Jurkat, Clone E6-1 (cell line): ENCODE measurements at regions not wholly inside any gene's neighbourhood (a gene's known extent, or its start where the extent isn't known, plus 50 kb on each side); places are given as distances from the start of the nearest gene placed in this dataset.
"Not testable (repeated sequence)": the region's sequence is repeated elsewhere in the genome, so short reads cannot be mapped to it uniquely, and the experiment has no call there.

Experiments
- DNase-seq: peaks from one replicate; pipeline ENCODE4 v3.0.0-alpha.2; 2011; ENCODE audit warnings: low read depth, low spot score
- H3K4me3 ChIP-seq: 2 replicates; pipeline ENCODE4 v1.5.1; 2011; ENCODE audit warnings: mild to moderate bottlenecking, low read length, control low read depth, moderate library complexity

DNA sequence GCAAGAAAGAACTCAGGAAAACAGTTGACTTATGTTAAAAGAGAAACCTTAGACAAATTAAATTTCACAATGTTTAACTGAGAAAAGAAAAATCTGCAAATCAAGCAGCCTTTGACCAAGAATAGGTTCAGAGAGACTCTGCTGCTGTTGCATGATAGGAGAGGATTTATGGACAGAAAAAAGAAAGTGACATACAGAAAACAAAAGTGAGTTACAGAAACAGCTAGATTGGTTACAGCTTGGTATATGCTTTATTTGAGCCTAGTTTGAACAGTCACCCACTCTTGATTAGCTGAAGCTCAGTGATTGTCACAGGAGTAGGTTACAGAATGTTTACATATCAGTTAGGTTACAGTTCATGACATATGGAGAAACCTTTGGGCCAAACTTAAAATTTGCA, 258.2 kb upstream of the SPOPL start:
- DNase-seq, result no peak
- H3K4me3 ChIP-seq, result no peak overlapping the region

DNA sequence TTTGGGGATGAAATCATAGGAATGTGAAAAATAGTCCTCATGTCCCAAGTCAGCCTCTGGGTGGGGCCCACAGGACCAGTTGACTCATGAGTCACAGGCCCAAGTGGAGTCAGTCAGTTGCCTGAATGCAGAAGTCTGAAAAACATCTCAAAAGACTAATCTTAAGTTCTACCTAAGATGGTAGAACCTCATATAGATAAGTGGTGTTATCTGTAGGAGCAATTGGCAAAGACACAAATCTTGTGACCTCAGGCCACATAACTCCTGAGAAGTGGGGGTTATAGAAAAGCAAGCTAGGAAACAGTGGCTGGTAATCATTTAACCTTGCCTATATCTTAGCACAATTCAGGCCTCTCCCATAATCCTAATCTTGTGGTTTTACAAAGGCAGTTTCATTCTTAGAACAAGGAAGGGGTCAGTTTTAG, 257.1 kb upstream of the SPOPL start:
- no peak overlapping the region for H3K4me3 ChIP-seq
- DNase-seq, result no peak

GRCh38 chr2:138245310-138245709, 256.3 kb upstream of the SPOPL start:
- no peak overlapping the region for H3K4me3 ChIP-seq
- no peak for DNase-seq

GRCh38 chr2:138247302-138247701, 254.3 kb upstream of the SPOPL start:
- no peak for DNase-seq
- H3K4me3 ChIP-seq, result no peak overlapping the region

DNA sequence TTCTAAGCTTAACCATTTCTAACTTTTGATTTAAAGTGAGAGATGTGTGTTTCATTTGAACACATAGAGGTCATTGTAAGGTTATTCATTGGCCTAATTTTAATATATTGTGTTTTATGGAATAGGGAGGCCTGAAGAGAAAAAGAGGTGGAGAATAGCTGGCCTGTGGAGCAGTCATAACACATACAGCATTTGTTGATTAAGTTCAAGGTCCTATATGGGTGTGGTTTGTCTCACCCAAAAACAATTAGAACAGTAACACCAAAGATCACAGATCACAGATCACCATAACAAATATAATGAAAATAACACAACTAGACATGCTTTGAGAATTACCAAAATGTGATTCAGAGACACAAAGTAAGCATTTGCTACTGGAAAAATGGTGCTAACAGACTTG, 252.4 kb upstream of the SPOPL start:
- no peak overlapping the region for H3K4me3 ChIP-seq
- no peak for DNase-seq

DNA sequence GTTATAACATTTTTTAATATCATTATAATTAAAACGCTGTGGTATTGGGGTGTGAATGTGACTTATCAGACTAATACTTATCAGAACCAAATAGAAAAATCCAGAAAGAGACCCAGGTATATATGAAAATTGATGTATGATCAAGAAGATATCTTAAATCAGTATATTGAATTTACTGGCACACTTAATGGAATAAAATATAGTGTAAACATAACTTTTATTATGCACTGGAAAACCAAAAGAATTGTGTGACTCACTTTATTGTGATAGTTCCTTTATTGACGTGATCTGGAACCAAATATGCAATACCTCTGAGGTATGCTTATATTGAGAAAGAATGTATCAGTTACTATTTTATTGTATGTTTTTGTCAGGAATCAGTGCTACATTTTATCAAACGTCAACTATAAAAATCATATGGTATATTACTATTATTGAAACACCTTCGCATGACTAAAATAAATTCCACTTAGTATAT, 250.7 kb upstream of the SPOPL start:
- H3K4me3 ChIP-seq, DNase-seq: not testable (repeated sequence)

- no peak for DNase-seq
- H3K4me3 ChIP-seq, result no peak overlapping the region
These were observed 249.0 kb upstream of the SPOPL start for GRCh38 chr2:138252587-138252986.

GRCh38 chr2:138255670-138256069, 245.9 kb upstream of the SPOPL start:
- DNase-seq, result no peak
- no peak overlapping the region for H3K4me3 ChIP-seq

- no peak for DNase-seq
- H3K4me3 ChIP-seq, result no peak overlapping the region
These were observed 234.2 kb upstream of the SPOPL start for GRCh38 chr2:138267161-138267901.

- DNase-seq, result no peak
These were observed 233.7 kb upstream of the SPOPL start for GRCh38 chr2:138267902-138268254.

DNA sequence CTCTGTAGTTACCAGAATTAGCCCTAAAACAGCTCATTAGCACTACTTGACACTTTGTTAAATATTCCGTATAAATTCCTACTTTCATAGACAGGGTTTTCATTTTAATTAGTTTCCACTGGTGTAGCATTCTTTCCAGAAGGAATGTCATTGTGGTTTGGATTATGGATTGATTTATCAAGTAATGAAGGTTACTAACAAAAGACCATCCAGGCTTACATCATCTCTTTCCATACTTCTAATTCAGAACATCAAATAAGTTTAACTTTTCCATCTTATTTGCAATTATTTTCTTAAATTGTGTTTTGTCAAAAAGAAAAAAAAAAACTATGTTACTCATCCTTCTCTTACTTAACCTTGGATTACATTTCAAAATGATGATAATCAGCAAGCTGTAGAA, 231.8 kb upstream of the SPOPL start:
- no peak for DNase-seq
- no peak overlapping the region for H3K4me3 ChIP-seq

More at GRCh38 chr2:138267902-138268254, 233.7 kb upstream of the SPOPL start:
- H3K4me3 ChIP-seq, result no peak overlapping the region

GRCh38 chr2:138271467-138271866, 230.1 kb upstream of the SPOPL start:
- H3K4me3 ChIP-seq, result no peak overlapping the region
- DNase-seq, result no peak

- no peak overlapping the region for H3K4me3 ChIP-seq
- no peak for DNase-seq
These were observed 228.9 kb upstream of the SPOPL start for GRCh38 chr2:138272524-138273195.

- not testable (repeated sequence) for DNase-seq, H3K4me3 ChIP-seq
These were observed 228.3 kb upstream of the SPOPL start for GRCh38 chr2:138273280-138273679.

GRCh38 chr2:138274421-138275291, 226.9 kb upstream of the SPOPL start:
- no peak overlapping the region for H3K4me3 ChIP-seq
- no peak for DNase-seq

DNA sequence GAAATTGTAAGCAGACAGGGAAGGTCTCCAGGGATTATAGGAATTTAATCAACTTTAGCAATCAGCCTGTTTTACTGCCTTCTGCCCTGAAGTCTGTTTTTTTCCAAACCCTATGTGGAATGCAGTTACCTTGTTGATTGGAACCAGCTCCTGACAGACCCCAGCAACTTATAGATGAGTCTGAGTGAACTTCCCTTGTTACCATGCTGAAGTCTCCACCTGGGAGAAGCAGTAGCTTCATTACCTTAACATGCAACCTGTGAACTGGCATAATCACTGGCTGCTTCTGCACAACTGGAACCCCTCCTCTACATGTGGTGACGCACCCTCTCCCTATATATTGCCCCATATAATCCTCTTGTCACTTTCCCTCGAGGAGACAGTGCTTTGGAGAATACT, 226.3 kb upstream of the SPOPL start:
- H3K4me3 ChIP-seq, result no peak overlapping the region
- DNase-seq, result no peak

DNA sequence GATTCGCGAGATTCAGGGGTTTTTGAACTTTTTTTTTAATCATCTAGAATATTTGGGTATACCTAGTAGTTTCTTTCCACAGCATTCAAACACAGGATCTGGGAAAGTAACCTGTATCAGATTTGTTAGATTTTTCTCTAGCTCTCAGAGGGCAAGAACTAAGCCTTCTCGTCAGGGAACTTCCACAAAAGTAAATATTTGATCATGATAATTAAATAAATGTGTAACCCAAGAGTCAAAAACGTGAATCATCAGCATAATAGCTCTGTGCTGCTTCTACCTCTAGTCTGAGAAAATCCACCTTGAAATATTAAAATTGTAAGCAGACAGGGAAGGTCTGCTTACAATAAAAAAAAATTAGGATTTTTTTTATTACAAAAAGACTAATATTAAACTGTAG, 225.7 kb upstream of the SPOPL start:
- no peak for DNase-seq
- no peak overlapping the region for H3K4me3 ChIP-seq

DNA sequence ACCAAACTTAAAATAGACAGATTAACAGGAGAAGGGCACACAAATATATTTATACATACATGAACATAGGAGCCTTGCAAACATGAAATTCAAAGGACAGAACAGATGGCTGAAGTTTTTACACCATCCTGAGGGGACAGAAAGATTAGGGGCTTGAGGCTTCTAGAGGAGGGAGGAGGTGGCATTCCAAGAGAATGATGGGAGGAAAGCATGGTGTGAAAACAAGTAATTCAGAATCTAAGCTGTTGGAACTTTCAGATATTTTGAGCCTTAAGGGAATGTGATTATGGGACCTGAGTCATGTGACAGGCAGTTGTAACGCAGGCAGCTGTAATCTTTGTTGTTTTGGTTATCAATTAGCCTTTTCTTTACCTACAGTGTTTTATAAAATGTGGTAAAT, 225.2 kb upstream of the SPOPL start:
- DNase-seq, result no peak
- no peak overlapping the region for H3K4me3 ChIP-seq

GRCh38 chr2:138277062-138277461, 224.5 kb upstream of the SPOPL start:
- no peak for DNase-seq
- H3K4me3 ChIP-seq, result no peak overlapping the region

DNA sequence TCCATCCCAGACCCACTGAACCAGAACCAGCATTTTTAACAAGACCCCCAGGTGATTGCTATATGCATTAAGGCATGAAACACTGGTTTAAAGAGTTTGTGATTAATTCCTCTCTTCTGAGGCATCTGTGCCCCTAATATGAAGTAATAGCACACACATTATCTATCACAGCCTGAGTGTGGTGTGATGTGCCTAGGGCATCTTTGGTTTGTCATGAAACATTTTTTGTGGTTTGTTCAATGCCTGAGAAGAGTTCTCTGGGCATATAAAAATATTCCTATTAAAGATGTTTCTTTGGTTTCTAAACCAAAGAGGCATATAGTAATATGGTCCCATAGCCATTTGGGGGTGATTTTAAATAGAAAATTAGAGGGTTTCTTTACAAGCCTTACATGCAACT, 221.7 kb upstream of the SPOPL start:
- no peak overlapping the region for H3K4me3 ChIP-seq
- no peak for DNase-seq
